ENCODE measurements at regions not wholly inside any gene's neighbourhood (a gene's known extent, or its start where the extent isn't known, plus 50 kb on each side); places are given as distances from the start of the nearest gene placed in this dataset.
"Not testable (repeated sequence)": the region's sequence is repeated elsewhere in the genome, so short reads cannot be mapped to it uniquely, and the experiment has no call there.

- no peak for DNase-seq (ENCODE audit: low spot score)
These were observed 295.6 kb downstream of the FGFR2 start for GRCh38 chr10:121302541-121303180.

GRCh38 chr10:121303287-121303890, 294.9 kb downstream of the FGFR2 start:
- DNase-seq (ENCODE audit: low spot score), result no peak

DNA sequence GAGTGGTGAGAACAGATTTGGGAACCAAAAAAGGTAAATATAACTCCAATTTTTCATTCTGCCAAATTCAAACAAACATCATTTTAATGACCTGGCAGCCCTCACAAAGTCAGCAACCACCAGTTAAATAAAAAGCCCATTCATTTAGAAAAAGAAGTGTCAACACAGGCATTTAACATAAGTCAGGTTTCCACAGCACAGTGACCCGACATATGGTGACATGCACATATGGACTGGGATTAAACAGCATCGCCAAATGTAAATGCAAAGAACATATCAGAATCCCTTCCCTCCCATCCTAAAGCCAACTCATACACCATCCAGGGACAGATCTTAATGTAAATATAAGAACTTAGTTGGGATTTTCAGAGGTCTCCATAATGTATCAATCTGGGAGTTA, 293.2 kb downstream of the FGFR2 start:
- no peak for DNase-seq (ENCODE audit: low spot score)

GRCh38 chr10:121306159-121306673, 292.0 kb downstream of the FGFR2 start:
- no peak for DNase-seq (ENCODE audit: low spot score)

DNA sequence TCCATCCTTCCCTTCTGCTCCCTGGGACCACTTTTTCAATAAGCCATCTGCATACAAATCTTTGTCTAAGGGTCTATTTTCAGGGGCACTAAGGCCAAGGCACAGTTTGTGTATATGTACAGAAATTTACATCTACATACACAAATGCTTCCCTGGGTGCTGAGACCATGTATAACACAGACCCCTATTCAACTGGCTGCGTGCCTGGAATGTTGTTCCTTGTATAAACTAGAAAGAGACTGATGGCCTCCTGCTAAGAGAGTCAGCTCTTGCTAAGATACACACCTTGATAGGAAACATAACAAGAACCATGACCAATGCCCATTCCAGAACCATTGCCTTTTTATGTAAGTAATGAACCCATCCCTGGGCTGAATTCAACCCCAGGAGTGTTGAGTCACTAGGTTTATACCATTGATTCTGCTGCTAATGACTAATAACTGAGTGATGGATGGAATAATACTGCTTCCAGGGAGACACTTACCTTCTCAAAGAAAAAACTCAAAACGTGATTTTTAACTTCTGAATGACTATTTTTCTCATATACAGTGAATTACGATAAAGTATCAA, 290.7 kb downstream of the FGFR2 start:
- DNase-seq (ENCODE audit: low spot score), result no peak

GRCh38 chr10:121308020-121308419, 290.2 kb downstream of the FGFR2 start:
- no peak for DNase-seq (ENCODE audit: low spot score)

DNA sequence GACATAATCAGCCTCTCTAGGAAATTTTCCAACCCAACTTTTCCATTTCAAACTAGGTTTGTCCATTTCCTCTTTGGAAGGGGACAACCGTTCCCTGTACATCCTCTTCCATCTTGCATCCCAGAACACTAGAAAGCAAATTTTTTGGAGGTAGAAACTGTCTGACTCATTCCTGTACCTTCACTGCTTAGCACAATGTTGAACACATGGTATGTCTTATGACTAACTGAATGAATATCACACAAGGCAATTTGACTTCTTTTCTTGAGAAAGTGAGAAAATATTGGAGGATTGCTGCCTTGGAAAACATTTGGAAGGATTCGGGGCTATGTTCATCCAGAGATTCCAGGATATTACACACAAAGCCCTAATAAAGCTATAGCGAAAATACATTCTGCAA, 289.1 kb downstream of the FGFR2 start:
- DNase-seq (ENCODE audit: low spot score), result no peak

GRCh38 chr10:121310151-121310711, 288.0 kb downstream of the FGFR2 start:
- no peak for DNase-seq (ENCODE audit: low spot score)

DNA sequence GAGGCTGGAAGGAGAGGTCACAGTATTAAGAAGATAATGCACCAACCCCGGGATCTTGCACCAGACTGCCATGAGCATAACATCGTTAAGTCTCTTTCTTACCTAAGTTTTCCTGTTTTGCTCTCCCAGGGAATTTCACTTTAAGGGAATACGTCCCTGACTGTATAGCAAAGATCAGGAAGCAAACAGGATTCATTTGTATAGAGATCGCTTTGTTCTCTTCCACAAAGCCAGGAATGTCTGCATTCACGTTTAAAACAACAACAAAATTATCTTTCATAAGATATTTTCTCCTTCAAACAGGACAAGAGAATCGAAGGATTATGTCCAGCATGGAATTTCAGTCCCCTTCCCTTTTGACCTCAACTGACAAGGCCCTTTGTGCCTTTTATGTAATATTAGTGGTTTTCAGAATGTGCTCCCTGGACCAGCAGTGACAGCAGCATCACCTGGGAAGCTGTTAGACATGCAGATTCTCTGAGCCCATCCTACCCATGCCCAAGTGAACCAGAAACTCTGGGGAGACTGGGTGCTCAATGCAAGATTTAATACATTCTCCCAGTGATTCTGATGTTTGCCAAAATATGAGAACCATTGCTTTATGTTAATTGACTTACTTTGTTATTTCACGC, 286.3 kb downstream of the FGFR2 start:
- DNase-seq (ENCODE audit: low spot score), result no peak

GRCh38 chr10:121312587-121312986, 285.7 kb downstream of the FGFR2 start:
- no peak for DNase-seq (ENCODE audit: low spot score)

DNA sequence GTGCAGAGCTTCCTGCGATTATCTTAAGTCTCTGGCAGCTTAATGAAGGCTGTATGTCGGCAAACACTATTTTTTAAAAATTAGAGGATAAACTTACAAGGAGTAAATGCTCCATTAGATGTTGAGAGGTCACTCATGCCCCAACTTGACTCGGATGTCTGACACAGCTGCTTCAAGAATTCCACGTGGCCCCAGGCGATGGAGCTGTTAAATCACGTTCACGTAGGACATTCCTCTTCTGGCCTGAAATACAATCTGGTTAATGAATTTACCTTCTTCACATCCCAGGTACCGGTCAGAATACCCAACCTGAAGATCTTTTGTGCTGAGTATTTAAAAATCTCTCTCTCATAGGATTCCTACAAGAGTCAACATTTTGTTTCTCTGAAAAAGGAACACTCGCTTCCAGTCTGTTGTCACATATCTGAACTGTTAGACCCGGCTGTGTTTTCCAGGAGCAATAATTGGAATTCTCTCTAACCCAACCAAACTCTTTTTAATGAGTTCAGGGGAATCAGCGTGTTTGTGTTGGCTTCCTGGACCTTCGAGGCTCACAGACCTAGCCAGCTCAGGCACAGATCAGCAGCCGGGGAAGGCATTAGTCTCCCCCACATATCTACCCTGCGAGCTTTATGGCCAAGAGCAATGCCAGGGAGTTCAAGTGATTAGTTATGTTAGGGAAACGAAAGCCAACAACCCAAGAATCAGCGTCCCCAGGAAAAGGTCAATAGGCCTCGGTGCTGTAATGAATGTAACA, 284.9 kb downstream of the FGFR2 start:
- DNase-seq (ENCODE audit: low spot score), result no peak

- no peak for DNase-seq (ENCODE audit: low spot score)
These were observed 281.8 kb downstream of the FGFR2 start for GRCh38 chr10:121316432-121316831.

DNA sequence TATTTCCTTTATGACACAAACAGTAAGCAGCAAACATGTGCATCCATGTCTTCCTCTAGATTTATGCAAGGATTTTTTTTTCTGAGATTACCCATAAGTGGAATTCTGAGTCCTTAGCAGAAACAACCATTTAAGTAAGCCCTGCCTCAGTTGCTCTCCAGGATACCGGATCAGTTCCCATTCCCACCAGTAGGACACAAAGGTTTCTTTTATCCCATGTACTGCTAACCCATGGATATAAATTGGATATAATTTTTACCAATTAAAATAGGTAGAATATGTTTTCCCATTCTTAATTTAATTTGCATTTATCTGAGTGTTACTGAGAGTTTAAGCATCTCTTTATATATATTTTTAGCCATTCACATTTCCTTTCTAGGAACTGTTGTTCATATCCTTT, 280.9 kb downstream of the FGFR2 start:
- no peak for DNase-seq (ENCODE audit: low spot score)

- no peak for DNase-seq (ENCODE audit: low spot score)
These were observed 276.2 kb downstream of the FGFR2 start for GRCh38 chr10:121322046-121322445.

DNA sequence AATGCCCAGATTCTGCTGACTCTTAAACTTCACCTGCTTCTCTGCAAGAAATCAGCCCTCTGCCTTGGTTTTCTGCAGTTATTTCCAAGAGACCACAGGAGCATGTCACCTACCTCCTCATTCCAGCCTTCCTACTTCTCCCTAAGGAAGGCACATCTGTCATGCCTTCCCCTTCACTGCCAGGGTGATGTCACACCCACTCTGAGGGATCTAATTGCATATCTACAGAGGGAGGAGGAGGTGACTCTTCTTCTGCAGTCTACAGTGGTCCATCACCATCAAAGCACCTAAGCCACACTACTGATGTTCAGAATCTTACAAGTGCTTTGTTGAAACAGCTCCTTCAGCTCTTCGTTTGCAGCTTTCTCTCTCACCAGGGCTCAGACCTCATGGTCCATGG, 275.5 kb downstream of the FGFR2 start:
- no peak for DNase-seq (ENCODE audit: low spot score)

DNA sequence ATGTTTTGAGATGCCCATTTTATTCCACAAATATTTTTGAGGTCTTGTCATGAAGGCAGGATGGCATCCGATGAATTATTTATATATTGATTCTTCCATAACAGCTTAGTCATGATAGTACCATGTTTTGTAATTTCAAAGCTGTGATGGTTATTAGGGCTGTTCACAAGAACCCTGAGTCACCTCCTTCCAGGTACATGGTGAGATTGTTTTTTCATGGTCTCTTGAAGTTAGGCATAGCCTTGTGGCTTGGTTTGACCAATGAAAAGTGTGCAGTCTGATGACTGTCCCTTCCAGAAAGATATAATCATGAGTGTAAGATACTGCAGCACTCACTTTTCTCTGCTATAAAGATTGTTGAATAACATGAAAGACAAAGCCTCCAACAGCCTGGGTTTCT, 274.8 kb downstream of the FGFR2 start:
- DNase-seq (ENCODE audit: low spot score), result no peak

DNA sequence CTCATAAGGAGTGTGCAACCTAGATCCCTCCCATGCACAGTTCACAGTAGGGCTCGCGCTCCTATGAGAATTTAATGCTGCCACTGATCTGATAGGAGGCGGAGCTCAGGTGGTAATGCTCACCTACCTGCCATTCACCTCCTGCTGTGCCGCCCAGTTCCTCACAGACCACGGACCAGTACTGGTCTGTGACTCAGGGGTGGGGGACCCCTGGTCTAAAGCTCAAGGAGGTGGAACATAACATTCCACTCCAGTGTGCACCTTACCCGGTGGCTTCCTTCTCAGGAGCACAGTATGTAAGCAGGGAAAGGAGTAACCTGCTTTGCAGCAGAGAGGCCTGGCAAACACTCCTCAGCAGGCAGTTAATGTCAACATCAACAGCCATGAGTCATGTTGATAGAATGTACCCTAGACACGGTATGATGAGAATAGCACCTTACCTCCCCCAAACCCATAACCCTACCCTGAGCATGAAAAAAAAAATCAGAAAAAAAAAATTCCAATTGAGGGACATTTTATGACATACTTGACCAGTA, 273.5 kb downstream of the FGFR2 start:
- DNase-seq (ENCODE audit: low spot score), result no peak

DNA sequence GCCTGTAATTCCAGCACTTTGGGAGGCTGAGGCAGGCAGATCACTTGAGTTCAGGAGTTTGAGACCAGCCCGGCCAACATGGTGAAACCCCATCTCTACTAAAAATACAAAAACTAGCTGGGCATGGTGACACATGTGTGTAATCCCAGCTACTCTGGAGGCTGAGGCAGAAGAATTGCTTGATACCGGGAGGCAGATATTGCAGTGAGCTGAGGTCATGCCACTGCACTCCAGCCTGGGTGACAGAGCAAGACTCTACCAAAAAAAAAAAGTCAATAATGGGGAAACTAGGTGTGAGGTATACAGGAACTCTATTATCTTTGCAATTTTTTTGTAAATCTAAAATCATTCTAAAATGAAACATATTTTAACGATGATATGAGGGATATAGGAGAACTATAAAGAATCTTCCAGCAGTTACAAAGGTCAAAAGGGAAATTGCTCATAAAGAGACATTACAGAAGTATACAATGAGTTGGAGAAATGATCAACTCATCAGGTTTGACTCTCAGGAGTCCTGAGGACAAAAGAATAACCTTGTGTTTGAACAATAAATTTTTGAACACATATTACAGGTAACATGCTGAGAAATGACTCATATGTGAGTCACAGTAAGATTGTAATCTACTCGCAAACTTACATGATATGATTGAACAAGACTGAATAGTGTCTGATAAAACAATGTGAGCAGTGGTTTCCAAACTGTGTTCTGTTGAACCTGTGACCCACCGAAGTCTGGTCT, 272.6 kb downstream of the FGFR2 start:
- DNase-seq (ENCODE audit: low spot score), result no peak

DNA sequence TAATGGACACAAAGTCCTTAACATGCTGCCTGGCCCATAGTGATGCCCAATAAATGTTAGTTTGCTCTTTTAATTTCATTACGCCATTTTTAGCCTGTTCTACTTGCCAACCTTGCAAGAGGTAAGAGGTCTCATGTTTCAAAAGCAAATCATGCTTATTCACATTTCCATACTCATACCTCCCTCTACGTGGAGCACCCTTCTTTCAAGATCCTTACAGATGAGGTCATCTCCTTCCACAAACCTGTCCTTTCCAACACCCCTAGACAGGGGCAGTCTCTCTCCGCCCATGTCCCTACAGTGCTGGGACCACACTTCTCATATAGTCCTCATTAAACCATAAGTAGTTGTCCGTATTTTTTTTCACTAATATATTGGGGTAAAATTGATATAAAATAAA, 271.3 kb downstream of the FGFR2 start:
- DNase-seq (ENCODE audit: low spot score), result no peak

DNA sequence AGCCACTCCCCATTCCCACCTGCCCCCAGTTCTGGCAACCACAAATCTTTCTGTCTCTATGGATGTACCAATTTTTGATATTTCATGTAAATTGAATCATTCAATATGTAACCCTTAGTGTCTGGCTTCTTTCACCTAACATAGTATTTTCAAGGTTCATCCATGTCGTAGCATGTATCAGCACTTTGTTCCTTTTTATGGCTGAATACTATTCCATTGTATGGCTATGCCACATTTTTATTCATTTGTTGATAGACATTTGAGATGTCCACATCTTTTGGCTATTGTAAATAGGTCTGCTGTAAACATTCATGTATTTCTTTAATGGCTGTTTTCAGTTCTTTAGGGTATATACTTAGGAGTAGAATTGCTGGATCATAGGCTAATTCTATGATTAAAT, 270.5 kb downstream of the FGFR2 start:
- DNase-seq (ENCODE audit: low spot score), result no peak

DNA sequence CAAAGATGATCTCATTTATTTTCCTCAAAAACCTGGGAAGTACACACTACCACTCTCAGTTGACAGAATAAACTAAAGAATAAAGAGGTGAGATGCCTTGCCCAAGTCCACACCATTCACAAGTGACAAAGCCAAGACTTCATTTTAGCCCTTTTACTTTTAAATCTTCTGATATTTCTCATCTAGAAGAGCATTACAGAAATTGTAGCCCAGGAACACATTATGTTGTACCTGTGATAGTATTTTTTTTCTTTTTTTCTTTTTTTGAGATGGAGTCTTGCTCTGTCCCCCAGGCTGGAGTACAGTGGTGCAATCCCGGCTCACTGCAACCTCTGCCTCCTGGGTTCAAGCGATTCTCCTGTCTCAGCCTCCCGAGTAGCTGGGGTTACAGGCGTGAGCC, 268.6 kb downstream of the FGFR2 start:
- not testable (repeated sequence) for DNase-seq (ENCODE audit: low spot score)
